HCEC 1CT (cell line): ENCODE measurements at regions not wholly inside any gene's neighbourhood (a gene's known extent, or its start where the extent isn't known, plus 50 kb on each side); places are given as distances from the start of the nearest gene placed in this dataset.
A peak's percentile ranks its signal among the peaks of the same experiment; 100 is the strongest.
"Not testable (repeated sequence)": the region's sequence is repeated elsewhere in the genome, so short reads cannot be mapped to it uniquely, and the experiment has no call there.

Source experiments
- DNase-seq: peaks from one replicate; pipeline ENCODE4 v3.0.0-alpha.2; 2017

- peak; percentile 26 for DNase-seq
These were observed 478.1 kb upstream of the ZNF804A start for GRCh38 chr2:184119989-184120800.

GRCh38 chr2:184125867-184126266 is 472.5 kb upstream of the ZNF804A start:
- no peak for DNase-seq

GRCh38 chr2:184129073-184129472 is 469.3 kb upstream of the ZNF804A start:
- DNase-seq: no peak

- DNase-seq: no peak
These were observed 460.4 kb upstream of the ZNF804A start for GRCh38 chr2:184137955-184138354.

GRCh38 chr2:184141866-184142265 is 456.5 kb upstream of the ZNF804A start:
- DNase-seq: no peak

- DNase-seq: peak; percentile 80
These were observed 443.9 kb upstream of the ZNF804A start for GRCh38 chr2:184154438-184154837.

- DNase-seq: no peak
These were observed 442.5 kb upstream of the ZNF804A start for GRCh38 chr2:184155791-184156190.

GRCh38 chr2:184157141-184157540 is 441.2 kb upstream of the ZNF804A start:
- no peak for DNase-seq

- DNase-seq: no peak
These were observed 435.9 kb upstream of the ZNF804A start for GRCh38 chr2:184162426-184162825.

GRCh38 chr2:184168823-184169222 is 429.5 kb upstream of the ZNF804A start:
- DNase-seq: not testable (repeated sequence)

GRCh38 chr2:184169366-184169765 is 429.0 kb upstream of the ZNF804A start:
- no peak for DNase-seq

GRCh38 chr2:184174493-184175104 is 423.7 kb upstream of the ZNF804A start:
- DNase-seq: no peak

GRCh38 chr2:184178229-184178628 is 420.1 kb upstream of the ZNF804A start:
- no peak for DNase-seq

- DNase-seq: no peak
These were observed 411.9 kb upstream of the ZNF804A start for GRCh38 chr2:184186436-184186835.

GRCh38 chr2:184187421-184187971 is 410.8 kb upstream of the ZNF804A start:
- DNase-seq: no peak

- no peak for DNase-seq
These were observed 407.6 kb upstream of the ZNF804A start for GRCh38 chr2:184190725-184191124.

- DNase-seq: no peak
These were observed 405.7 kb upstream of the ZNF804A start for GRCh38 chr2:184192649-184193048.

- DNase-seq: no peak
These were observed 400.9 kb upstream of the ZNF804A start for GRCh38 chr2:184197413-184197812.

GRCh38 chr2:184198791-184199190 is 399.5 kb upstream of the ZNF804A start:
- DNase-seq: not testable (repeated sequence)

- no peak for DNase-seq
These were observed 399.1 kb upstream of the ZNF804A start for GRCh38 chr2:184199274-184199673.

GRCh38 chr2:184201246-184201645 is 397.1 kb upstream of the ZNF804A start:
- DNase-seq: no peak

GRCh38 chr2:184203661-184204060 is 394.7 kb upstream of the ZNF804A start:
- DNase-seq: no peak

GRCh38 chr2:184205048-184205596 is 393.2 kb upstream of the ZNF804A start:
- no peak for DNase-seq

GRCh38 chr2:184206045-184206444 is 392.3 kb upstream of the ZNF804A start:
- no peak for DNase-seq
